ENCODE measurements at regions not wholly inside any gene's neighbourhood (a gene's known extent, or its start where the extent isn't known, plus 50 kb on each side); places are given as distances from the start of the nearest gene placed in this dataset.

DNA sequence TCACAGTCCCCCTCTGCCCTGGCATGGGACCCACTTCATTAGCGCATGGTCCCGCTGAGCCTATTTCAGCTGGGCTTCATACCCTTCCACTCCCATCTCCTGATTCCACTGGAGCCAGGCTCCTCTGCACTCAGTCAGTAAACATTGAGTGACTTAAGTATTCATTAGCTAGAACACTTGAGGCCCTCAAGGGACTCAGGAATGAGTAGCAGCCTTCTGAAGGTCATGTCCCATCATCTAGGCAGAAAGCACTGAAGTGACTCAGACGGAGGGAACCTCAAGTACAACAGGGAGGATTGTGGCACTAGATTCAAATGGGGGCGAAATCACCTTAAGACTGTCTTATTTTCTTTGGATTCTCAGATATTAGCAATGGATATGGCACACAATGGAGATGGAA lies 186.6 kb upstream of the INHBA start:
- TF ChIP-seq, protein P1, sequence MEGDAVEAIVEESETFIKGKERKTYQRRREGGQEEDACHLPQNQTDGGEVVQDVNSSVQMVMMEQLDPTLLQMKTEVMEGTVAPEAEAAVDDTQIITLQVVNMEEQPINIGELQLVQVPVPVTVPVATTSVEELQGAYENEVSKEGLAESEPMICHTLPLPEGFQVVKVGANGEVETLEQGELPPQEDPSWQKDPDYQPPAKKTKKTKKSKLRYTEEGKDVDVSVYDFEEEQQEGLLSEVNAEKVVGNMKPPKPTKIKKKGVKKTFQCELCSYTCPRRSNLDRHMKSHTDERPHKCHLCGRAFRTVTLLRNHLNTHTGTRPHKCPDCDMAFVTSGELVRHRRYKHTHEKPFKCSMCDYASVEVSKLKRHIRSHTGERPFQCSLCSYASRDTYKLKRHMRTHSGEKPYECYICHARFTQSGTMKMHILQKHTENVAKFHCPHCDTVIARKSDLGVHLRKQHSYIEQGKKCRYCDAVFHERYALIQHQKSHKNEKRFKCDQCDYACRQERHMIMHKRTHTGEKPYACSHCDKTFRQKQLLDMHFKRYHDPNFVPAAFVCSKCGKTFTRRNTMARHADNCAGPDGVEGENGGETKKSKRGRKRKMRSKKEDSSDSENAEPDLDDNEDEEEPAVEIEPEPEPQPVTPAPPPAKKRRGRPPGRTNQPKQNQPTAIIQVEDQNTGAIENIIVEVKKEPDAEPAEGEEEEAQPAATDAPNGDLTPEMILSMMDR (IDR thresholded peaks at IDR 0.05), result no peak
- TF ChIP-seq EZH2phosphoT487 (IDR thresholded peaks at IDR 0.05) (no peak), EZH2 (IDR thresholded peaks at IDR 0.05) (no peak)

Data from neural progenitor cell (in vitro differentiated cells).